Forelimb muscle (tissue), 1 donor: ENCODE measurements at regions not wholly inside any gene's neighbourhood (a gene's known extent, or its start where the extent isn't known, plus 50 kb on each side); places are given as distances from the start of the nearest gene placed in this dataset.
"Not testable (repeated sequence)": the region's sequence is repeated elsewhere in the genome, so short reads cannot be mapped to it uniquely, and the experiment has no call there.

Experiments
- DNase-seq: peaks from one replicate; pipeline ENCODE4 v3.0.0-alpha.2; 2013; ENCODE audit warnings: low read depth

DNA sequence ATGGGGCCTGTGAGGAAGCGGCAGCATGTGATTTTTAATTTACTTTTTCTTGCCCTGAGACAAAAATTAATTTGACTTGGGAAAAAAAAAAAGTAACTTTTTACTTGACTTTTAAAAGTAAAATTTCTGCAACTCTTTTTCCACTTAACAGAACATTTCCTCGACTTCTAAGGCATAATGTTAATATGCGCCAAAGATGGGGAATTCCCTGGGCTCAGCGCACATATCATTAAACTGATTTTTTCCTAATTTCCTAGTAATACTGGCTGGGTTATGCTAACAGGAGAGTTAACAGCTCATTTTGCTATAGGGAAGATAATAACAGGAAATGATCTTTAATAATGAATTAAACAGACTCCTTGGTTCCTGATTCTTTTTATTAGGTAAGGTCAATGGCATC lies 120.6 kb upstream of the CDH5 start:
- DNase-seq = no peak

DNA sequence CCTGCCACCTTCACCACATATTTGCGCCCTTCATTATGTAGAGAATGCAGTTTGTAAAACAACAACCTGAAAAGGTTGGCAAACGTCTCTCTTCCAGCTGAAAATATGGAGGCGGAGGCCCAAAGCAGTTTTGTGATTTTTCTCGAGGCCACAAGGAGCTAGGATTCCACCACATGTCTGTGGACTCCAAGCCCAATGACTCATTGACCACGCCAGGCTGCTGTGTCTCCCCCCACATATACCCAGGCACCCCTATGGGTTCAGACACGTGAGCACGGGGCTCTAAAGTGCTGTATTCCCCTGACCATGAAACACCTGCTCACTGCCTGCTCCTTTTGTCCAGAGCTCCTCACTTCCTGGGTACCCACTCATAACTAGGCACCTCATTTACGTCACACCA lies 121.4 kb upstream of the CDH5 start:
- DNase-seq = no peak

DNA sequence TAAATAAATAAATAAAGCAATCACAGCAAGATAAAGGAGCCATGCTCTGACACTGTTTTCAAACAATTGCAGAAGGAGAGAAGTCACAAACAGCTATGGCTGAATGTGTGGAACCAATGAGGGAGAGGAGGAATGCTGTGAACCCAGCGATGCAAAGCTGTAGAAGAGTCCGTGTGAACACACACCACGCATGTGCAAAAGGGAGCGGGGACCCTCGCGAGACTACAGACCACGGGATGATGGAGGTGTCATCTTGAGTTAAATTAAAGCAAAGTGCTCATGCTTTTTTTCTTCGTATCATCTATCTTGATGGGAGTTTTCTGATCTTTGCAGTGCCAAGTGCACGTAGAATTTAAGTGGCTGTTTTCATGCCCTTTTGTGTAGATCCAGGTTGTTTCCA lies 123.8 kb upstream of the CDH5 start:
- no peak for DNase-seq

DNA sequence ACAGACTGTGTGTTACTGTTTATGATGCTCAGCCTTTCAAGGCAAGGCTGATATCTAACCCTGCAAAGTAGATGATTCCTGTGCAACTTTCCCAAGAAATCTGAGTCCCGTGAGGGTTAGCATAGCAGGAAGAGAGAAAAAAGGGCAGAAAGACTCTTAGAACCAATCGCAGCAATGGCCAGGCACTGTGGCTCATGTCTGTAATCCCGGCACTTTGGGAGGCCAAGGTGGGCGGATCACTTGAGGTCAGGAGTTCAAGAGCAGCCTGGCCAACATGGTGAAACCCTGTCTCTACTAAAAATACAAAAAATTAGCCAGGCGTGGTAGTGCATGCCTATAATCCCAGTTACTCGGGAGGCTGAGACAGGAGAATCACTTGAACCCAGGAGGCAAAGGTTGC lies 124.3 kb upstream of the CDH5 start:
- not testable (repeated sequence) for DNase-seq

DNA sequence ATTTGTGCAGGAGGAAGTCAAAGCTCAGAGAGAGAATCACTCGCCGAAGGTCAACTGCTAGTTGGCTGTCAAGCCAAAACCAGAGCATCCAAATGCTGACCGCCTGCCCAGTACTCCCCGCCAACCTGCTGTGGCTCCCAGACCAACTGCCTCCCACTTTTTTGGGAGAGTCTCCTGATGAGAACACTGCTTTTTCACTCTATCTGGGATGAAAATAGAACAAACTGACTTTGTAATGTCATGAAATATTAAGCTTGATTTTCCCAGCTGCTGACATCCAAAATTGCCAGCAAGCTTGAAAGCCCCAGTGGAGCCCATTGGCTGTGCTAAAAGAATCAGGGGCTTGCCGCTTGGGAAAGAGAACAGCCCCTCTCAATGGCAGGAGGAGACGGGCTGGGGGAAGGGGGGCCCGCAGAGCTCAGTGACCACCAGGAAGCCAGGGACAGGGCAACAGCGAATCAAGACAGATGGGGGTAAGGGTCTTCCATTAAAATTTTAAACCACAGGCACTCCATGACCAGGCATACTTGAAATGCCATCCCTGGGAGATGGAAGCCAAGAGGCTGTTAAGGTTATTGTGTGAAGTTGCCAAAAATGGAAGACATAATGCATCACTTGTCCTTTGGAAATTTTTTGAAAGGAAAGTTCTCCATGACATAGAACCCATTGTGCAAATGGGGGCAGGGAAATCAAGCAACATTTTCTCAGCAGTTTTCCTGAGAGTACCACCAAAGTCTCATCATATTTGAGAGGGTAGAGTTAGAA lies 125.7 kb upstream of the CDH5 start:
- no peak for DNase-seq

DNA sequence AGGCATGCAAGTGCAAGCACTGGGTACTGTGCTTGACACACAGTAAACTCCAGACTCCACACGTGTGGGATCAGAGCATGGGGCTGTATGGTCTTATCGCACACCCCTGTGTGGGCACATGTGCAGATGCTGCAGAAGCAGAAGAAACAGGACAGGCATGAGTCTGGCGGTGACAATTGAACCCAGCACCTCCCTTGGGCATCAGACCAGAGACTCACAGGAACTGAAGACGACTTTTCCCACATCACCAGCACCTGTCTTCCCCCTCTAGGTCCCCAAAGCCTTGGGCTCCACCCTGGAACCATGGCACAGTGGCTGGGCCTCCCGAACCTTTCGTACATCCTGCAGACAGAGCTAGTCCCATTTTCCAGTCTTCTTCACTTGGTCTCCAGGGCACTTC lies 126.4 kb upstream of the CDH5 start:
- no peak for DNase-seq

DNA sequence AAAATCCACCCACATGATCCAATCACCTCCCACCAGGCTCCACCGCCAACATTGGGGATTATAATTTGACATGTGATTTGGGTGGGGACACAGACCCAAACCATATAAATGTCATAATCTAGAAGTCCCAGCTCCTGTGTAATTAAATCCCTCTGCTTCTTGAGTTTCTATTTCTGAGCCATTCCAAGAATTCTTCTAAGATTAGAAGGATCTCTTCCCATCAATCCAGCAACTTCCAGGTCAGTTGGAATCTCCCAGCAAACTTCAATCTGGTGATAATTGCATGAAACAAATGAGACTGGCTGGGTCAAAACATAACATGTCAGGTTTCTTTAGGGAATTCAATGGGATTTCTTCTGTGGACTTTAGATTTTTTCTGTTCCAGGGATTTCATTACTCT lies 127.8 kb upstream of the CDH5 start:
- no peak for DNase-seq

DNA sequence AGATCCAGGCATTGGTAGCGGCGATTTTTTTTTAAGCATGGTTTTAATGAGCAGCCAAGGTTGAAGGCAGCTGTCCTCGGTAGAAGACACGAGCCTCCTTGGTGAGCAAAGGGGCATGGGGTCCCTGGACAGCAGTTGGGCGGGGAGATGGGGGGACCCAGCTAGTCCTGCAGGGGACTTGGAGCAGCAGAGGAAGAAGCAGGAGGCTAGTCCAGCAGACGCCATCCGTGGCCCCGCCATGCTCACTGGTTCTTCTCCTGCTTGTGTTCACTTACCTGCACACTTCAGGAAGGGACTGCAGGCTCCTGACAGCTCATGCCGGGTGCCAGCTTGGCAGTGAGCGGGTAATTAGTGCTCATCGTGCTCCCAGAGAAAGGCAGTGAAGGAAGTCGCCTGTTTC lies 130.2 kb upstream of the CDH5 start:
- no peak for DNase-seq

DNA sequence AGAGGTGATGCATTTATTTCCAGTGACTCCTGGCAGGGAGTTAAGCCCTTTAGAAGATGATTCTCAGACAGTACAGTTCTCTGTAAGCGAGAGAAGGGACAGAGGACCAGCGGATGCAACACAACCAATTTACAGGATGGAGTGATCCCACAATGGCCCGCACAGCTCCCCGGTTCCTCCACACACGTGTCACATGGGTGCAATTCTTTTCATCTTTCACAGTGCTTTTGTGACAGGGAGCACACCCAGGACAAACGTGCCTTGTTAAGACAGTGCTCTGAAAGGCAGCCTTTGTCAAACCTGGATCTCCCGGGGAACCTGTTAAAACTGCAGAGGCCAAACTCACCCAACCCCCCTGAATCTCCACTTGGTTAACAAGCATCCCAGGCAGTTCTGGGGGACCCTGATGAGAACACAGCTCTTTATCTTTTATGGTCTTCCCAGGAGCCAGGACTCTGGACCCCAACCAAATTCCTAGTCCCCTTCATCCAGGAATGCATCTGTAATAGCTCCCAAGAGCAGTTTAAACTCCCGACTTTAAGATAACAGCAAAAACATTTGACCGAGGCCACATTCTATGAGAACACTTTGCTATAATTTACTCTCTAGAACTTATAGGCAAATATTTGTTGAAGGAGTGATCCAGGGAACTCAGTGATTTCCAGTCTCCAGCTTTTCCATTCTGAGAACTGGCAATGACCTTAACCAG lies 134.9 kb upstream of the CDH5 start:
- DNase-seq = no peak

DNA sequence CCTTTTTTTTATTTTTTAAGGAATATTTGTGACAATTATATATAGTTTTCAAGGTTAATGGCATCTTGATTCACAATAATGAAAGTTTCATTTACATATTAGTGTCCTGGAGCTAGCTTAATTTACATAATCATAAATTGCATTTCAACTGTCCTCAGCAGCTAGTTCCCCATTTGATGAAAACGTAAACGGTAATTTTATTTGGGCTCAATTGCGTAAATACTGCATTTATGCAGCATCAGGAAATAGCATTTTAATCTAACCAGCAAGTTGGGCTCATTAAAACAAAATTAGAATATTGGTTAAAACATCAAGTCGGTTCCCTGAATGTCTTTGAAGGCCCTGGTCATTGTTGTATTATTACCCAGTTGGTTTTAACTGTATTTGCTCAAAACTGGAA lies 136.8 kb upstream of the CDH5 start:
- no peak for DNase-seq

DNA sequence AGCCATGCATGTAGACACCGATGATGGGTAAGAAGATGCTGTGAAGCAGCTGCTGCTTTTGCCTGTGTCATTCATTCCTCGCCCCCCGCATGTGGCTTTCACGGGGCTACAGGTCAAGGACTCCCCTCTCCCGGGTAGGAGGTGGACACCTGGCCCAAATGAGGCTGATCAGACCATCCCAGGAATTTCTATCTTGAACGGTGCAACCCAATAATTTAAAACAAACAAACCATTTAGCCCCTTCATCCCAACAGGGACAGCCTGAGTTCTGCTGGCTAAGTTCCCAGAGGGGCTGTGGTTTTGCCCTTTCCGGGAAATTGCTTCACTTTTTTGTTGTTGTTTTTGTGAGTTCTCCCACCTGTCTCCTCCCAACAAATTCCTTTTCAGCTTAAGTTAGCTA lies 137.7 kb upstream of the CDH5 start:
- DNase-seq = no peak

DNA sequence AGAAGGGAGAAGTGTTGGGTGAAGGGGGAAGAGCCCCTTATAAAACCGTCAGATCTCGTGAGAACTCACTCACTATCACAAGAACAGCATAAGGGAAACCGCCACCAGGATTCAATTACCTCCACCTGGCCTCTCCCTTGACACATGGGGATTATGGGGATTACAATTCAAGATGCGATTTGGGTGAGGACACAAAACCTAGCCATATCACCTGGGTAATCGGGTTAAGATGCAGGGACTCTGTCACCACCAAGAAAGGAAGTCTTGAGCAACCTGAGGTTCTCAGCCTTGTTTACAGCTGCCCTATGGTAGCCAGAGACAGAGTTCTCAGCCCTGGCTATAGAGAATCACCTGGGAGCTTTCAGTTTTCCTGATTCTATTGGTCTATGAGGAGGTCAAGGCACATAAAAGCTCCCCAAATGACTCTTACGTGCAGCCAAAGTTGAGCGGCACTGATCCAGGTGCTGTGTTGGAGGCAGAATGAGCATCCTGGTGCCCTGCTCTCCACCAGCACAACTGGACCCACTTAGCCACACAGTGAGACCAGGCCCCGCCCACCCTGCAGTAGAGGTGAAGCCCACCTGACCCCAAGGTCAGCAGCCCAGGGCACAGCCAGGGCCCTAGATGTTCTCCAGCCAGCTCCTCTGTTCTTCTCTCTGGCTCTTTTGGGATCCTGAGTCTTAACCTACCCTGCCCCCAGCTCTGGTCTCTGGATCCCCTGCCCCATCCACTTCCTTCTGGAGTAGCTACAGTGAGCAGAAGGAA lies 138.5 kb upstream of the CDH5 start:
- no peak for DNase-seq

DNA sequence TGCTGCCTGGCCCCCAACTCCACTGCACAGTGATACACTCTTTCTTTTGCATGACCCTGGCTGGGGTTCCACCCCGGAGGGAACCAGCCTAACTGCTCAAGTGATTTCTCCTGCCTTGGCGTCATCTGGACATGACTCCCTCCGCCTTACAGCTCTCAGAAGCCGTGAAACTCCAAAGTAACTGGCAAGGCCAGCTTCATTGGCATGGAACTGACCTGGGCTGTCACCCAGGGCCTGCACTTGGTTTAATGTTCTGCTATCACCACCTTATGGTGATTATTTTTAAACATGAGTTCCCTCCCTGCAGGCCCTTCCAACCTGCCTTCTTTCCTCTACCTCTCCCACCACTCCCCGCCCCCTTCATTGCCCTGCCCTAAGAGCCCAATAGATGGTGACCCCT lies 139.7 kb upstream of the CDH5 start:
- no peak for DNase-seq

DNA sequence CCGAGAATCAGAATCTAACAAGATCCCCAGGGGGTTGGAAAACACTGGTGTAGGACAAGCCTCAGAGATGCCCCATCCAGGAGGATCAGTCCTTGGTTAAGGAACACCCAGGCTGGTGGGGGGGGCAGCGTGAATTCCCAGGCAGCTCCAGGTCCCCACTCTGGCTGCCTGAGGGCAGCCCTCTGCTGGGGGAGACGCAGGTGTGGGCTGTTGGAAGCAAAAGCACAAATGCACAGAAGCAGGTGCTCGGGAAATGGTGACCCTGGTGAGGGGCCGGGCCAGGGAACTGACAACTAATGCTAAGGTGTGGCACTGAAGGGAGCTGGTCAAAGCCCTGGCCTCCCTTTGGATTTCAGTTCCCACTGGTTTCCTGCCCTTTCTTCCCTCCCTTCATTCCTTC lies 140.8 kb upstream of the CDH5 start:
- no peak for DNase-seq

DNA sequence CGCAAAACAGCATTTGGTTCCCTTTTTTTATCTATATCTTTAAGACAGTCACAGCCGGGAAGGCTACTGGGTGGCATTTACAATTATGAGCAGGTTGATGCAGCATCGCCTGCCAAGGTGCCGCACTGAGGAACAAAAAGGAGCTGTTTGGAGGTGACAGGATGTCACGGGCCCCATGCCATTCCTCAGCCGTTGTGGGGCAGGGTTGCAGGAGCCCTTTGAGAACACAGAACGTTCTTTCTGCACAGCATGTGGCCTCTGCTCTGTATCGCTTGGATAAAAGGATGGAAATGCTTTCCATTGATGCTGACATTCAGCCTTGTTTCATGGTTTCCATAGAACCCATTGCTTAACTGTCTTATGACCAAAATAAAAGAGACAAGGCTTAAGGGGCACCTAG lies 141.9 kb upstream of the CDH5 start:
- no peak for DNase-seq

DNA sequence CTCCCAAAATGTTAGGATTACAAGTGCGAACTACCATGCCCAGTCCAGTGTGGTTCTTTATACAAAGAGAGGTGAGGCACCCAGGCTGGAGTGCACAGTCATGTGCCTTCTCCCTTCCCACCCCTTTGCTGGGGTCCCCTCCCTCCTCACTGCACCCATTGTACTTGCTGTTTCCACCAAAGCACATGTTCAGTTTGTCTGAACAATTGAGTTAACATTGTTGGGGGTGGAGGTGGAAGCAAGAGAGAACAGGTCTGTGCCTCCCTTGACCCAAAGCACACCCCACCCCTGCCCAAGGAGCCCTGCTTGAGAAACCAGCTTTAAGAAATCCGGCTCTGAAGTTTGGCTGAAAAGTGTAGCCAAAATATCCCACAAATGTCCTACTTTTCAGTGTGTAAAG lies 142.3 kb upstream of the CDH5 start:
- DNase-seq = no peak

DNA sequence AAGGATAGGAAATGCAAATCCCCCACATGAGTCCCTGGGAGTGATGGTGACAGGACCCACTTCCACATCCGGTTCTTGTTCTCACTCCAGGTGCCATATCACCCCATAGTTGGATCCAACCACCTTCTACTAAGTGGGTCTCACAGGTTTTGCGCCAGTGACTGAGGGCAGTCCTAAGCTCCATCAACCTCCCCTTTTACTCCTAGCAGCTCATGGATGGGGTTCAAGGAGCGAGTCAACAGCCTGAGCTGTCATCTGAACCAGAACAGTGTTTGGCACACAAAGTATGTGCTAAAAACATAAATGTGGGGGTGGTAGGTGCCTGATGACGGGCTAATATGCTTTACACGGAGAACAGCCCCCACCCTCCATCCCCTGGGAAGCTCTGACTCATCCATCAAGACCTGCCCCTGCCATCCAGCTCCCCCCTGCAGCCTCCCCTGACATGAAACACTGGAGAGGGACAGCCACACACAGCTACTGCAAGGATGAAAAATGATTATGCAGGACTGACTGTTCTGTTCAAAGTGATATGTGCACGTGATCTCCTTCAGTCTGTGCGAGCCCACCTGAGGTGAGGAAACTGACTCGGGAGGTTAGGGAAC lies 143.2 kb upstream of the CDH5 start:
- DNase-seq = no peak

DNA sequence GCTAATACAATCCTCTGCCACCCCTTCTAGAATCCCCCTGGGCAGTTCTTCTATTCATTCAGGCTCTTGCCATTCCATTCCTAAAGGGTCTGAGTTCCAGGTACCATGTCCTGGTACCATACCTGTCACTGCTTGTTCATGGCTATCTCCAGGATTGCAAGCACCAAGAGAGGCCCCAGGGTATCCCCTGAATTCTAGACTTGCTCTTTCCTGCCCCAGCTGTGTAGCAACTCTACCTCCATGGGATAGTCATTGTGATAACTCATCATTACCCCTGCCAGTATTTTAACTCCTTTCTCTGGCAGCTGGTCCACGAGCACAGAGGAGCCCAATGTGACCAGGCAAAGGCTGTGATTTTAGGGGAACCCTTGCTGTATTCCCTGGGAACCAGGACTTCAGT lies 143.7 kb upstream of the CDH5 start:
- DNase-seq = no peak

DNA sequence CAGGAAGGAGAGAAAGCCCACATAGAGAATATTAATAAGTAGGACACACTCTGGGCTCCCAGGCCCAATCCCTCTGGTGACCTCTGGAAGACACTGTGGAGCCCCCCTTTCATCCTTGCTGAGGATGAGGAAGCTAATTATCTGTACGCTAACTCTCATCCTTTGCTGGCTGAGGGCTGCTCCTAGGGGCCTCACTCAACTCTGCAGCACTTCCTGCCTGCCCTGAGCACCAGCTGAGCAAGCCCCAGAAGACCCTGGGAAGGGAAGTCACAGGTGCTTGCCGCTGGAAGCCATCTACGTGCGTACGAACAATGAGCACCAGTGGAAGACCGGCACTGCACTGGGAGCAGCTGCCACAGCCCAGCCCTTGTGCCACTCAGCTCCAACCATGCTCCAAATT lies 145.8 kb upstream of the CDH5 start:
- no peak for DNase-seq

DNA sequence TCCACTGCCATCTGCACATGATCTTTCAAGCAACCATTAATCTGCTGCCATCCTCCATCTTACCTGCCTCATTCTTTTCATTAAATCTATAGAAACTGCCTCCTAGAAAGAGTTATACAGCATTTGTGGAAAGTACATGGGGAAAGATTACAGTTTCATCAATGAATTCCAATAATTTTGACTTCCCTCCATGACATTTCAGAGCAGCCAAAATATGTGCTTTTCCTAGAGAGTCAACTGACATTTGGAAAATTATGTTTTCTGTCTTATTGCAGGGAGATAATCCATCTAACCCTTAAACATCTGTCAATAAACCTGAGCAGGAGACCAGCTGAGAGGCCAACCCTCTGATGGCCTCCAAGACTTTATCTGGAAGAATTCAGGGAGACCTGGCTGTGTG lies 147.0 kb upstream of the CDH5 start:
- DNase-seq = no peak

DNA sequence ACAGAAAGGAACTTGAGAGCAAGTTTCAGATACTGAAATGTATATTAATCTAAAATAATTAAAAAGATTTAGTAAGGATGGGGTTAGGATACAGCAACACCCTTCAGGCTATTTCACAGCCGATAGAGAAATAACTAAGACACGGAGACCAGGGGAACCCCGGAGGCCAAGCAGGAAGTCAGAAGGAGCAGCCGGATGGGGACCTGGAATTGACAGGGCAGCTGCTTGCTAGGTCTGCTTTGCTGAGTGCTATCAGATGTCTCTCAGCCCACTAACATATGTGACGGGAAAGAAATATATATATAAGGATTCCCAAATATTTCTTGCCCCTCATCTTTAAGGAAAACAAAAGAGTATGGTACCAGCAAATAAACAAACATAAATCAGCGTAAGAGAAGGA lies 154.1 kb upstream of the CDH5 start:
- no peak for DNase-seq

DNA sequence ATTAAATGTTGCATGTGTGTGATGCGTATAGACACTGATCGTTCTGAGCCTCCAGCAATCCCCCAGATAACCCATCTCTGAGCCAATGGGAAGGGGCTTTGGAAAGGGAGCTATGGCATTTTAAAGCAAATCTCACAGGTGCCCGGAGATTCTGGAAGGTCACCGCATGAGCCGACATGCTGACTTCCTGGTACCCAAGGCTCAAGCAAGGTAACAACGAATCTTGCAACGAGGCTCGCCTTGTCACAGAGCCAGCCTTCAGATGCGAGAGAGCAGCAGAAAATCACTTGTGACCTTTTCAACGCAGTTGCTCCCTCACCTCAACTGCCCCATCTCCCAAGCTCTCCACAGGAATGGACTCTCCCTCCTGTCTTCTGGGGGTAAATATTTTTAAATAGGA lies 154.8 kb upstream of the CDH5 start:
- no peak for DNase-seq

DNA sequence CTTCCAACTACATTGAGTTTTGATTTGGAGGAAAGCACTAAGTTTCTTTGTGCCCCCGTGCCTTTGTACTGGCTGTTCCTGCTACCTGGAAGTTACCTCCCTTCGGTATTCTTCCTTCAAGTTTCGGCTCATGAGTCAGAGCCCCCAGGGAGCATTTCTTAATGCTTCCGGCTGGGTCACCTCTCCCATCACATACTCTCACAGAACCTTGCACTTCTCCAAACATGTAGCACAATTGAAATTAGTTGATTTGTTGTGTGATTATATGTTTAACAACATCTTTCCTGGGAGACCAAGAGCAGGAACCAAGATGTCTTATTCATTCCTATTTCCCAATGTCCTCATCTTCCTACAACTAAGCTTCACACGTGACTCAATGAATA lies 158.6 kb upstream of the CDH5 start:
- no peak for DNase-seq
